ENCODE measurements at regions not wholly inside any gene's neighbourhood (a gene's known extent, or its start where the extent isn't known, plus 50 kb on each side); places are given as distances from the start of the nearest gene placed in this dataset.

DNA sequence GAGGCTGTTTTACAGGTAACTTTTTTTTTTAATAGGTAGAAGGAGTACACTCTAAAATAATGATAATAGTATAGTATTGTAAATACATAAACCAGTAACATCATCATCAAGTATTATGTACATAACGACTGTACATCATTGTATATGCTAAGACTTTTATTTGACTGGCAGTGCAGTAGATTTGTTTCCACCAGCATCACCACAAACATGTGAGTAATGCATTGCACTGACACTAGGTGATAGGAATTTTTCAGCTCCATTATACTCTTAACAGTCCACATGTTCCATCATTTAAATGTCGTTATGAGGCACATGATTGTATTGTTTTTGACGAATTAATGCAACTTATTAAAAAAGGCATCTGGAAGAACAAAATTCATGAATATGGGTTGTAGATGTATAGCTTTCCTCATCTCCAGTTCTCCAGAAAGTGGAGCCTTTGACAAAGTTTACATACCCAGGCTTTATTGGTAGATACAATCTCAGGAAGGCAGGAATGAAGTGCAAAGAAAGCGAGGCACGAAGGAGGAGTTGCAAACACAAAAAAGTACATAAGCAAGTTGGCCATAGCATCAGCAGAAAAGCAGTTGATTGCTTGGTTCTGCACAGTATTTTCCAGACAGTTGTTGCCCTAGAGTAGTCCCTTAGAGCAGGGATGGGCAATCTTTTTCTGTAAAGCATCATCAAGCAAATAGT is 336.9 kb upstream of the NR3C2 start:
- Histone ChIP-seq H3K27me3 (no peaks in the 10 kb centered on the region), H3K4me3 (no peak overlapping the region), H3K9me3 (replicated peaks in 1 of 3) (no peaks in the 10 kb centered on the region), H3K4me1 (replicated peaks in 1 of 2) (no peaks in the 10 kb centered on the region), H3K27ac (no peak overlapping the region), H3K36me3 (replicated peaks in 1 of 2) (no peaks in the 10 kb centered on the region)
- intact Hi-C loops (cut with DNase I) = no loop called here
- DNase-seq = no peak
- WGBS, 4 donors = 76 to 84% (median 79%) methylated on average over 5 of the region's 5 CpGs
- TF ChIP-seq, protein P1, sequence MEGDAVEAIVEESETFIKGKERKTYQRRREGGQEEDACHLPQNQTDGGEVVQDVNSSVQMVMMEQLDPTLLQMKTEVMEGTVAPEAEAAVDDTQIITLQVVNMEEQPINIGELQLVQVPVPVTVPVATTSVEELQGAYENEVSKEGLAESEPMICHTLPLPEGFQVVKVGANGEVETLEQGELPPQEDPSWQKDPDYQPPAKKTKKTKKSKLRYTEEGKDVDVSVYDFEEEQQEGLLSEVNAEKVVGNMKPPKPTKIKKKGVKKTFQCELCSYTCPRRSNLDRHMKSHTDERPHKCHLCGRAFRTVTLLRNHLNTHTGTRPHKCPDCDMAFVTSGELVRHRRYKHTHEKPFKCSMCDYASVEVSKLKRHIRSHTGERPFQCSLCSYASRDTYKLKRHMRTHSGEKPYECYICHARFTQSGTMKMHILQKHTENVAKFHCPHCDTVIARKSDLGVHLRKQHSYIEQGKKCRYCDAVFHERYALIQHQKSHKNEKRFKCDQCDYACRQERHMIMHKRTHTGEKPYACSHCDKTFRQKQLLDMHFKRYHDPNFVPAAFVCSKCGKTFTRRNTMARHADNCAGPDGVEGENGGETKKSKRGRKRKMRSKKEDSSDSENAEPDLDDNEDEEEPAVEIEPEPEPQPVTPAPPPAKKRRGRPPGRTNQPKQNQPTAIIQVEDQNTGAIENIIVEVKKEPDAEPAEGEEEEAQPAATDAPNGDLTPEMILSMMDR (IDR thresholded peaks at IDR 0.05) = no peak
- TF ChIP-seq POLR2A (IDR thresholded peaks at IDR 0.05) = no peak

DNA sequence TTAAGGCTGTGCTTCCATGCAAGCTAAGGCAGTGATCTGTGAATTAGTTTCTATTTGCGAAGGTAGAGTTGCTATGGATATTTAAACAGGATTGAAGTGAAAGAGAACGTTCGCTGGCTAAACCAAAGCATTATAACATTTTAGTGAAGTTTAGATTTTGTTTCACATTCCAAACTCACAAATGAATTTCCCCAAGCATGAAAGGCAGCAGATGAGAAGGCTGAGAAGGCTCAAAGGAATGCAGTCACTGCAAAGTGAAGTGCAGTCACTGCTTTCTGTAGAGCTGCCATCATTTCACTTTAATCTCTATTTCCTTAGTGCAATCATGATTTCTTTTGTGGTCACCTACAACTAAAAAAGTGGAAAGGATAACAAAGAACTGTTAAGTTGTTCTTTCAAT is 334.7 kb upstream of the NR3C2 start:
- Histone ChIP-seq H3K27me3 (no peaks in the 10 kb centered on the region), H3K4me1 (replicated peaks in 1 of 2) (no peaks in the 10 kb centered on the region), H3K9me3 (replicated peaks in 1 of 3) (no peaks in the 10 kb centered on the region), H3K36me3 (replicated peaks in 1 of 2) (no peaks in the 10 kb centered on the region), H3K4me3 (no peak overlapping the region), H3K27ac (no peak overlapping the region)
- no peak for TF ChIP-seq POLR2A (IDR thresholded peaks at IDR 0.05)
- TF ChIP-seq, protein P1 (IDR thresholded peaks at IDR 0.05) = no peak
- intact Hi-C loops (cut with DNase I) = no loop called here
- DNase-seq = no peak
- WGBS, 4 donors = 71 to 85% (median 82%) methylated on average over 3 of the region's 3 CpGs

DNA sequence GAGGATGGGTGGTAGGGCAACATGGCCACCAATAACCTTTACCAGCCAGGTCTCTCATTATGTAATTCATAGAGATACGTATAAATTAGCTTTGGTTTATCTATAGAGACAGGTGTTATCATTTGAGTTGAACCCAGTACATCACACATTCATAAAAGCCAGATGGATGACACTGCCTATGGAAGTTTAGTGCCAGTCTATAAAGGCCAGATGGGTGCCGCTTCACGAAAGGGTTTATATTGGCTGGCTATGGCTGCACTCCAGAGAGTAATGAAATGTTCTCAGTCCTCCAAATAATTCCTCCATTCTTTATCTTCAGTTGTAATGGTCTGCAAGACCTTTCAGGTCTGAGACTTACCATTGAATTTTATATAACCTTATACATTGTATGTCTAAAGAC is 331.9 kb upstream of the NR3C2 start:
- Histone ChIP-seq H3K27me3 (no peaks in the 10 kb centered on the region), H3K27ac (no peak overlapping the region), H3K36me3 (replicated peaks in 1 of 2) (no peaks in the 10 kb centered on the region), H3K4me3 (no peak overlapping the region), H3K4me1 (replicated peaks in 1 of 2) (no peaks in the 10 kb centered on the region), H3K9me3 (replicated peaks in 1 of 3) (no peaks in the 10 kb centered on the region)
- TF ChIP-seq POLR2A (IDR thresholded peaks at IDR 0.05) = no peak
- TF ChIP-seq, protein P1 (IDR thresholded peaks at IDR 0.05) = no peak
- DNase-seq = no peak
- WGBS, 4 donors = 75 to 79% (median 77%) methylated on average over 3 of the region's 3 CpGs
- intact Hi-C loops (cut with DNase I) = no loop called here

DNA sequence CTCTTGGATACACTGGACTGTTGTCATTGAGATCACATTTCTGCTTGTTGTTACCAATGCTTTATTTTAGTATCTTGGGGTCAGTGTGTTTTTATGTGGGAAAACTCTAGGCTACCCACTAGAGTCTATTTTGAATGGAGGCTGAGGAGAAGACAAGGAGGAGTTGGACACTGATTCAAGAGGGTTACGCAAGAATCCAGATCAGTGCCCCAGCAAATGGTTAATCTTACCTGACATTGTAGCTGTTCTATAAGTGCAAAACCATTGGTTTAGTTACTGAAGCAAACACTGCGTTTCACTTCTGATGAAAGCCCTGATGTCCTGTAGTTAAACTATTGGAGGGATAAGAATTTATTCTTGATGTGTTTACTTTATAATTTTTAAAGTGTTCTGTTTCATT is 331.1 kb upstream of the NR3C2 start:
- no peak for DNase-seq
- H3K4me1 ChIP-seq (replicated peaks in 1 of 2) = no peaks in the 10 kb centered on the region
- H3K36me3 ChIP-seq (replicated peaks in 1 of 2) = no peaks in the 10 kb centered on the region
- intact Hi-C loops (cut with DNase I) = no loop called here
- H3K4me3 ChIP-seq = no peak overlapping the region
- no peaks in the 10 kb centered on the region for H3K9me3 ChIP-seq (replicated peaks in 1 of 3)
- WGBS, 4 donors = 88 to 97% (median 90%) methylated on average over 2 of the region's 2 CpGs
- no peaks in the 10 kb centered on the region for H3K27me3 ChIP-seq
- H3K27ac ChIP-seq = no peak overlapping the region
- TF ChIP-seq, protein P1 (IDR thresholded peaks at IDR 0.05) = no peak
- TF ChIP-seq POLR2A (IDR thresholded peaks at IDR 0.05) = no peak
